HG02571 (cell line): ENCODE measurements at regions not wholly inside any gene's neighbourhood (a gene's known extent, or its start where the extent isn't known, plus 50 kb on each side); places are given as distances from the start of the nearest gene placed in this dataset.

ENCODE experiments used
- ATAC-seq: cut with Tn5 transposase; IDR thresholded peaks from one replicate; pipeline ENCODE4 v1.9.1; 2021; ENCODE audit warnings: mild to moderate bottlenecking, moderate library complexity; ENCODE audit not compliant: unreplicated experiment

DNA sequence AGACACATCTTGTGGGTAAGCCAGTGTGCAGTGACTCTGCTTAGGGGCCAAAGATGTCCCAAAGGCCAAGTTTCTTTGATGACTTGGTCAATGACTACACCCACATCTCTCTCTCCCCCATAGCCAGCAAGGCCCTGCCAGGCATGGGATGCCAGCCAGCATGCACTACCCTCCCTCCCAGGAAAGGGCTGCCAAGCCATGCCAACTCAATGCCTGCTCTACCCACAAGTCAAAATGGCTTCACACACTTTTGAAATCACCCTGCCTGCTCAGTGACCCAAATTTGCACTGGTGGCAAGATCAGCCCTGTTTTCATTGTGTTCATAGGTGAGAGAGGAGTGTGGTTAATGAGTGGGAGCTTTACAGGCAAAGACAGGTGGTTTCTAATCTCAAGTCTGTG, 112.5 kb downstream of the MATN1 start:
- ATAC-seq: no peak

GRCh38 chr1:30609999-30610345, 113.4 kb downstream of the MATN1 start:
- no peak for ATAC-seq

- ATAC-seq: no peak
These were observed 113.9 kb downstream of the MATN1 start for GRCh38 chr1:30609336-30609998.

GRCh38 chr1:30607723-30608122, 115.7 kb downstream of the MATN1 start:
- ATAC-seq: no peak

- ATAC-seq: no peak
These were observed 117.2 kb downstream of the MATN1 start for GRCh38 chr1:30606166-30606565.

- no peak for ATAC-seq
These were observed 117.9 kb downstream of the MATN1 start for GRCh38 chr1:30605441-30605920.

DNA sequence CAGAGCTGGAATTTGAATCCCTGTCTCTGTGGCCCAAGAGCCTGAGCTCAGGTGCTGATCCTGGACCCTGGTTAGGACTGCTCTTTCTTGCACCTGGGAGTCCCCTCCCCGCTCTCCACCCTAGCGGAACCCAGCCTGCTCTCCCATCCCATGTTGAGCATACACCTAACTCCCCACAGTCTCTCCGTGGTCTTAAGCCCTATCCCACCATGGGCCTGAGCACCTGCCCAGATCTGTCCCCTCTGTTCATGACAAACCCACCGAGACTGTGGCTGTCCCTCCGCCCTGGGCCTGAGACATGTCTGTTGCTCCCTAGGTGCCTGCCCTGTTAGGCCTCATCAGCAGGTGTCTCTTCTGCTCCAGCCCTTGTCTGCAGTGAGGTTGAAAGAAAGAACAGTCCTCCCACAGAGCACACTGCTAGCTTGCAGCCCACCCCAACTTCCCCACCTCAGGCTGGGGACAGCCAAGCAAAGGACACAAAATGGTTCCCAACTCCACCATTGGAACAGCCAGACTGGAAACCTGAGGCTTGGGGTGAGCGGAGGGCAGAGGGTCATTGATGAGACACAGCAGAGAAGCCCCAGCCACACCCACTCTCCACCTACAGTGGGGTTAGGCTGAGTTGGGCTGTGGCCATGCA, 118.5 kb downstream of the MATN1 start:
- no peak for ATAC-seq

- no peak for ATAC-seq
These were observed 120.1 kb downstream of the MATN1 start for GRCh38 chr1:30603081-30603858.

DNA sequence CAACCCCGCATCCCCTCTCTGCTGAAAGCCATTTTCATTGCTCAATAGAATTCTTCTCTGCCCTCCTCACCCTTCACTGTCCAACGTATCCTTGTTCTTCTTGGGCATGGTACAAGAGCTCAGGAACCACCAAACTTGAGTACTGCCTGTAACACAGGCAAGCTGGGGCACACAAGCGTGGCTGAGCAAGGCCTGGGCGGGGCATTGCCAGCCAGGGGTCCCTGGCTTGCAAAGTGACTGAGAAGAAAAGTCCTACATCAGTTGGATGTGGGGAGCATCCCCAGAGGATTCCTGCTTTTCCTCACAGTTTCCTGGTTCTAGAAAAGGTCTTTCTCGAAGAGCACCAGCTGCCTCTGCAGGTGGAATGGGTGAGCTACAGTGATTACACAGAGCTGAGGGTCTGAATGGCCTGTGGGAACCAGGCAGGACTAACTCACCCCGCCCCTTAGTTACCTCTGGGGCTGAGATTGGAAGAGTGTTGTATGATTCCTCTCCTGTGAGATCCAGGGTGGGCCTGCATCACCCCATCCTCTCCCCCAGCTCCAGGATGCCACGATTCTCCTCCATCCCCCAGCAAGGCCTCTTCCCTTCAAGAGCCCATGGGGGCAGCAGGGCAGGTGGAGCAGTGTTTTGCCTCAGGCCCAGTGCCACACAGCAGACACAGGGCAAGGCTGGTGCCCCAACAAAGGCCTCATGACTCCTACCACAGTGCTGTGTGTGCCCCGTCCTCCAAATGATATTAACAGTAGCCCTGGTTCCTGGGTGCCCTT, 121.9 kb downstream of the MATN1 start:
- ATAC-seq: no peak

DNA sequence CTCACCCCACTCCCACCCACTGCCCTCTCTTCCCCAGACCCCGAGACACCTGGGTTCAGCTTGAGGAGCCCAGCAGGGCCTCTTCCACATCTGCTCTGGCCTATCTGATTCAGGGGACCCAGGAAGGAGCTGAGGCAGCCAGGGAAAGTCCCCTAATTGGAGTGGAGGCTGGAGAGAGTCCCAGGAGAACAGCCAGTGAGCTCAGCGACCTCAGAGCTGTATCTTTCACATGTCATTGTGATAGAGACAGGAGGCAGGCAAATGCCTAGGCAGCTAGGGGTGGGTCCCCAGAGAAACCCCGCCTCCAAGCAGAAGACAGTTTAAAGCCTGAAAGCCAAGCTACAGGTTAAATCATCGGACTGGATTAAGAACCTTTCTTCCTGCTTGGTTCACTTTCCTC, 122.7 kb downstream of the MATN1 start:
- no peak for ATAC-seq

DNA sequence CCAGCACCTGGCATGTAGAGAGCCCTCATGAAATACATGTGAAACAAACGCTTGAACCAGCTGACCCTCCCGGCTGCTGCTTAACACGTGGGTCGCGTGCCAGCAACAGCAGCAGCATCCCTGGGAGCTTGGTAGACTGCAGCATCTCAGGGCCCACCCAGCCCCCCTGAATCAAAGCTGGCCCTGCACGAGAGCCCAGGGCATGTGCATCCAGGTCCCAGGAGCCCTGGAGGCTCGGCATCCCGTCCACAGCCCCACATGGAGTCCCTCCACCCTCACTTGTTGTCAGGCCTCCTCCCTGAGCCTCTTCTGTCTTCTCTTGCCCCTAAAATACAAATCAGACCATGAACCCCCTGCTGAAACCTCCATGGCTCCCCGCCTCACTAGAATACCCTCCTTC, 123.1 kb downstream of the MATN1 start:
- ATAC-seq: no peak

GRCh38 chr1:30599721-30600120, 123.7 kb downstream of the MATN1 start:
- no peak for ATAC-seq

- no peak for ATAC-seq
These were observed 124.7 kb downstream of the MATN1 start for GRCh38 chr1:30598571-30599114.

DNA sequence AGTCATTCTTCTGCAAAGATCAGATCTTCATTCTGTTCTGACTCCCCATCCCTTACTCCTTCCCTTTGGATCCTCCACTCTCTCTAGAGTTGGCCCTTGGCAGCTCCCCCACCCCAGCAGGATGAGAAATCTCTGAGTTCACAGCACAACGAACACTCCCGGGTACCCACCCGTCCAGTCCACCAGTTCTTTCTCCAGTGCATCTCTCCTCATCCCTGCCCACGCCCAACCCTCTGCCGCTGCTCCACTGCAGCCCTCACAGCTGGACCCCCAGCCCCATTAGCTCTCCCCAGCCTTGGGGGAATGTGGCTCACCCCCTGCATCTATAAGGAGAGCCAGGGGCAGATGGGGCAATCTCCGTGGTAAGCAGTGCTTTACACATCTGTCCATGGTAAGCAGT, 125.7 kb downstream of the MATN1 start:
- ATAC-seq: no peak

- ATAC-seq: no peak
These were observed 126.5 kb downstream of the MATN1 start for GRCh38 chr1:30596891-30597290.

DNA sequence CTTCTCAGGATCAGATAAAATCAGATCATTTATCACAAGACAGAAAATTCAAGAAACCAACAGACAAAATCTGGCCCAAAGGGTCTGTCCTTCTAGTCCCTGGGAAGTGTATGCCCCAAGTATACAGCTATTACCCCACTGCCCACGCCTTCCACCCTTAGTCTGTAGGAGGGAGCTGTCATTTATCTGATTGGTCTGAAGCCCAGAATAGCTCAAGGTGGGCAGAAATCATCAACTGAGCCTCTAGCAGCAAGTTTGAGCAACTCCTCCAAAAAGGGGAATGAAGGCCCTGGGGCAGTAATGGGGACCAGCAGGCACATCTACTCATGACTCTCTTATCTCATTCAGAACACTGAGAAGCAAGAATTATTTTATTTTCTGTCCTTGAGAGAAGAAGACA, 126.9 kb downstream of the MATN1 start:
- ATAC-seq: no peak

GRCh38 chr1:30589083-30589482, 134.3 kb downstream of the MATN1 start:
- ATAC-seq: no peak

DNA sequence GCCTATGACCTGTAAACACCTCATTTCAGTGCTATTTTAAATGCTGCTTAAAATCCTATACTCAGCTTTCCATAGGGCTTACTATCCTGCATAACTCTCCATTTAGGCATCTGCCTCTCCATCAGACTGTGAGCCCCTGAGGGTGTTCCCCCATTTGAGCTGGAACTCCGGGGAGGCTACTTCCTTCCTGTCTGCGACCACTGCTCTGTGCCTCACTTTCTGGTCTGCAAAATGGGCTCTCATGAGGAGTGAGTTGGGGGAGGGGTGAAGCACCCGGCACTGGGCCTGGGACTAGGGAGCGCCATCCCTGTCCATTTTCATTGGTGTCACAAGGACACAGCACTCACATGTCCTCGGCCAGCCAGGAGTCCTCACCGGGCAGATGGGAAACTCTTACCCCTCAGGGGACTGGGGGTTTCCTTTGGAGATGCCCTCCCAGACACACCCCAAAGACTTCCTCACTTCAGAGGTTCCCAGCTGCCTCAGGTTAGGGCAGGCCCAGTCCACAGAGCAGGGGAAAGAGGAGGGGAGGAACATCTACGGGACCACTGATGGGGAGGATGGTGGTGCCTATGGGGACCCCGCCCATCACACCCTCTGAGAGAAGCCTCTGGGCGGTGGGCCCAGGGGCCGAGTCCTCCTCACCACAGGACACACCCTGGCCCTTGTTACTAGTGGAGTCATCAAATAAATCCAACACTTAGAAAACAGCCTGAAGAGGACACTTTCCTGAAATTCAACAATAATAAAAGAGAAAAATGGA, 134.9 kb downstream of the MATN1 start:
- no peak for ATAC-seq

DNA sequence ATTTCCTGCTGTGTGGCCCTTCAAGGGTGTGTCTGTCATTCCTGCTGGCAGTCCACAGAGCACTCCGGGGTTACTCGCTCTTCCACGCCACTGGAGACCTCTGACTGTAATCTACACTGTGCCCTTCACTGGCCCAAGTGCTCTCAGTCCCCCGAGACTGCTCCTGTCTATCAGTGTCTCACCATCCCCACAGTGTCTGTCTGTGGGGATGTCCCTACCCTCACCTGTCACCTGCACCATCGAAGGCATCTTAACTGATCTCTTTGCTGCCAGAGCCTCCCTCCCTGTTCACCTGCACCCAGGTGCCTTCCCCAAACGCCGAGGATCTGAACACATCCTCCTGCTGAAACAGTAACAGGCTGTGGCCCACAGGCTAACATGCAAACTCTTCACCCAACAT, 136.7 kb downstream of the MATN1 start:
- no peak for ATAC-seq

DNA sequence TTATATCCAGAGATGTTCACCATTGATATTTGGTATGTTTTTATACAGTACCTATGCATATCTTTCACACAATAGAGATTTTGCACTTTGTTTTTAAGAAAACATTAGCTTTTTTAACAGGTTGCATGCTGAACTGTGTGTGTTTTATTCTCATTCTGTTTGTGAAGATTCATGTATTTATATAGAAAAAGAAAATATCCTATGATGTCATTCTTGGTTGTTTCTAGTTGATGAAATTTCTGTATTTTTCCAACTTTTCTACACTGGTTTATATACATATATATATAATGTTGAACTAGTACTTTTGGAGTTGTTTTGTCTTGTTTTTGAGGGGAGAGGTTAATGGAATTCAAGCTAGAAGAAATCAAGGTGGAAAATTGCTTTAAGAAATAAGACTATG, 143.8 kb downstream of the MATN1 start:
- ATAC-seq: no peak
